ENCODE measurements at regions not wholly inside any gene's neighbourhood (a gene's known extent, or its start where the extent isn't known, plus 50 kb on each side); places are given as distances from the start of the nearest gene placed in this dataset.

DNA sequence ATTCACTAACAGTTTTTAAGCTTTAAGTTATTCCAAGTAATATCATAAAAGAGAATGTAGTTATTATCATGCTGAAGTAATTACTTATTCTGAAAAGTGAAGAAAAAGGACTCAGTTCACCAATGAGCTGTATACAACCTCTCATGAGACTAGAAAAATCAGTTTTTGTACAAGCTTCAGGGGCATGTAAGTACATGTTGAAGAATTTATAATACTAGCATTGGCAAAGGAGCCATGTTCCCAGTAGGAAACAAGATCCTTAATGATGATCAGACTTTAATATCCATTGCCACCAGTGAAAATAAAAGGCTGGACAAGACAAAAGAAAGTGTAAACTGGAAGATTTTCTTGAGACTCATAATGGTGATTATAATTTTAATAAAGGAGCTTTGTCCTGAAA, 532.8 kb downstream of the PLOD2 start:
- H3K79me2 ChIP-seq (ENCODE audit: control insufficient read depth, insufficient read depth, low read length): no peaks in the 10 kb centered on the region
- no peak overlapping the region for H3K27ac ChIP-seq (ENCODE audit: insufficient read depth, low read length)
- H3K4me2 ChIP-seq (ENCODE audit: extremely low read depth, insufficient read depth, low read length): no peak overlapping the region
- no peak overlapping the region for H2AFZ ChIP-seq (ENCODE audit: low read length)
- H4K20me1 ChIP-seq (ENCODE audit: control insufficient read depth, extremely low read depth, insufficient read depth, low read length): no peaks in the 10 kb centered on the region
- no peak overlapping the region for H3K9ac ChIP-seq (ENCODE audit: insufficient read depth, low read length)
- H3K36me3 ChIP-seq (ENCODE audit: control insufficient read depth, insufficient read depth, low read length): no peaks in the 10 kb centered on the region
- no peaks in the 10 kb centered on the region for H3K9me3 ChIP-seq (ENCODE audit: control insufficient read depth, insufficient read depth, low read depth, low read length)
- no peak for TF ChIP-seq EZH2 (IDR thresholded peaks at IDR 0.05; ENCODE audit: low read length, missing control alignments)
- no peaks in the 10 kb centered on the region for H3K27me3 ChIP-seq (ENCODE audit: control insufficient read depth, insufficient read depth, low read length)
- no peak overlapping the region for H3K4me3 ChIP-seq (replicated peaks in 1 of 4; ENCODE audit: control extremely low read depth in 1 of 4, insufficient read depth in 1 of 4, low read depth in 3 of 4, low read length in 4 of 4)
- no peaks in the 10 kb centered on the region for H3K4me1 ChIP-seq (ENCODE audit: control insufficient read depth, extremely low read depth, insufficient read depth, low read length)
- no peak for DNase-seq (ENCODE audit: low read depth in 2 of 2)

DNA sequence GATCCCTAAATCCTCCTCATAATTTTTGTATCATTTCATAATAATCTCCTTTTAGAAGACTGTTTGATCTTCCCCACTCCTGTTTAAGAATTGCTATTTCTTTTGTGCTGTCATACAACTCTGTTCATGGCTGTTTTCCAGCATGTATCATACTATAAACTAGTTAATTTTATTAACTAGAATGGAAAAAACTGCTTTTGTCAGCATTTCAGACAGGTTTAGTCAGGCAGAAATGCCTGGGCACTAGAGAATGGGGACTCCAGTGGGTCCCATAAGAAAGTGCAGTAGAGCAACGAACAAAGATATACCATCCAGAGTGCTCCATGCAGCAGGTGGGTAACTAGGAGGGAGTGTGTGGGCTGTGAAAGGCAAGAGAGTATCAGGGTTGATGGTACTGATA, 523.9 kb downstream of the PLOD2 start:
- H4K20me1 ChIP-seq (ENCODE audit: control insufficient read depth, extremely low read depth, insufficient read depth, low read length): no peaks in the 10 kb centered on the region
- no peaks in the 10 kb centered on the region for H3K79me2 ChIP-seq (ENCODE audit: control insufficient read depth, insufficient read depth, low read length)
- H3K36me3 ChIP-seq (ENCODE audit: control insufficient read depth, insufficient read depth, low read length): no peaks in the 10 kb centered on the region
- H3K27me3 ChIP-seq (ENCODE audit: control insufficient read depth, insufficient read depth, low read length): no peaks in the 10 kb centered on the region
- H2AFZ ChIP-seq (ENCODE audit: low read length): no peak overlapping the region
- no peak overlapping the region for H3K9ac ChIP-seq (ENCODE audit: insufficient read depth, low read length)
- H3K9me3 ChIP-seq (ENCODE audit: control insufficient read depth, insufficient read depth, low read depth, low read length): no peaks in the 10 kb centered on the region
- TF ChIP-seq, protein P1, sequence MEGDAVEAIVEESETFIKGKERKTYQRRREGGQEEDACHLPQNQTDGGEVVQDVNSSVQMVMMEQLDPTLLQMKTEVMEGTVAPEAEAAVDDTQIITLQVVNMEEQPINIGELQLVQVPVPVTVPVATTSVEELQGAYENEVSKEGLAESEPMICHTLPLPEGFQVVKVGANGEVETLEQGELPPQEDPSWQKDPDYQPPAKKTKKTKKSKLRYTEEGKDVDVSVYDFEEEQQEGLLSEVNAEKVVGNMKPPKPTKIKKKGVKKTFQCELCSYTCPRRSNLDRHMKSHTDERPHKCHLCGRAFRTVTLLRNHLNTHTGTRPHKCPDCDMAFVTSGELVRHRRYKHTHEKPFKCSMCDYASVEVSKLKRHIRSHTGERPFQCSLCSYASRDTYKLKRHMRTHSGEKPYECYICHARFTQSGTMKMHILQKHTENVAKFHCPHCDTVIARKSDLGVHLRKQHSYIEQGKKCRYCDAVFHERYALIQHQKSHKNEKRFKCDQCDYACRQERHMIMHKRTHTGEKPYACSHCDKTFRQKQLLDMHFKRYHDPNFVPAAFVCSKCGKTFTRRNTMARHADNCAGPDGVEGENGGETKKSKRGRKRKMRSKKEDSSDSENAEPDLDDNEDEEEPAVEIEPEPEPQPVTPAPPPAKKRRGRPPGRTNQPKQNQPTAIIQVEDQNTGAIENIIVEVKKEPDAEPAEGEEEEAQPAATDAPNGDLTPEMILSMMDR (conservative IDR thresholded peaks at IDR 0.05 in 1 of 2, IDR thresholded peaks at IDR 0.05 in 1 of 2; ENCODE audit: low read depth in 1 of 2, low read length in 2 of 2): no peak
- TF ChIP-seq EZH2 (IDR thresholded peaks at IDR 0.05; ENCODE audit: low read length, missing control alignments): no peak
- H3K4me1 ChIP-seq (ENCODE audit: control insufficient read depth, extremely low read depth, insufficient read depth, low read length): no peaks in the 10 kb centered on the region
- H3K27ac ChIP-seq (ENCODE audit: insufficient read depth, low read length): no peak overlapping the region
- no peak overlapping the region for H3K4me3 ChIP-seq (replicated peaks in 1 of 4; ENCODE audit: control extremely low read depth in 1 of 4, insufficient read depth in 1 of 4, low read depth in 3 of 4, low read length in 4 of 4)
- no peak overlapping the region for H3K4me2 ChIP-seq (ENCODE audit: extremely low read depth, insufficient read depth, low read length)
- DNase-seq (ENCODE audit: low read depth in 2 of 2): no peak

DNA sequence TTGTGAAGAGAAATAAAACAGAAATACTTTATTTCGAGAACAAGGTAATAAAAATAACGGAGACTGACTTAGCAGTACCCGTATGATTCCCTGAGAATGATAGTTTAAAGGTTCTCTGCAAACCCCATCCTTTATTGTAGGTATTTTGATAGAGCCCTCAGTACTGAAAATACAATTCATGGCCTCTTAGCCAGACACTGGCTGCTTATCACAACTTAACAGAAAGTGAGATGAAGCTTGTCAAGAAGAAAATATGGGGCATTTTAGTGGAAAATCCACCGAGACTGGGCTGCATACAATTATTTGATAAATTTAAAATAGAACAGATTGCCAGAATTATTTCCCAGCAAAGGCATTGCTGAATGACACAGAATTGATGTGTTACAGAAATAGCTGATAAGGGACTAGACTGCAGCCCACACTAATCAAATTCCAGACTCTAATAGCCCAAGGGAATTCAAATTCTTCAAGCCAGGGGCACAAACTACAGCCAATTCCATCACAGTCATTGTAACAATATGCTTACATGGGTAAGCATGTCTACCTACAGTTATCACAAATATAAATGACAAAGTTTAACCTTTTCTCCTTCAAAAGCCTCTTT, 521.9 kb downstream of the PLOD2 start:
- Histone ChIP-seq H3K36me3 (ENCODE audit: control insufficient read depth, insufficient read depth, low read length) (no peaks in the 10 kb centered on the region), H3K4me3 (replicated peaks in 1 of 4; ENCODE audit: control extremely low read depth in 1 of 4, insufficient read depth in 1 of 4, low read depth in 3 of 4, low read length in 4 of 4) (no peak overlapping the region), H2AFZ (ENCODE audit: low read length) (no peak overlapping the region), H3K4me2 (ENCODE audit: extremely low read depth, insufficient read depth, low read length) (no peak overlapping the region), H3K27ac (ENCODE audit: insufficient read depth, low read length) (no peak overlapping the region), H3K27me3 (ENCODE audit: control insufficient read depth, insufficient read depth, low read length) (no peaks in the 10 kb centered on the region), H4K20me1 (ENCODE audit: control insufficient read depth, extremely low read depth, insufficient read depth, low read length) (no peaks in the 10 kb centered on the region), H3K9ac (ENCODE audit: insufficient read depth, low read length) (no peak overlapping the region), H3K4me1 (ENCODE audit: control insufficient read depth, extremely low read depth, insufficient read depth, low read length) (no peaks in the 10 kb centered on the region), H3K9me3 (ENCODE audit: control insufficient read depth, insufficient read depth, low read depth, low read length) (no peaks in the 10 kb centered on the region), H3K79me2 (ENCODE audit: control insufficient read depth, insufficient read depth, low read length) (no peaks in the 10 kb centered on the region)
- no peak for TF ChIP-seq EZH2 (IDR thresholded peaks at IDR 0.05; ENCODE audit: low read length, missing control alignments)
- TF ChIP-seq, protein P1 (conservative IDR thresholded peaks at IDR 0.05 in 1 of 2, IDR thresholded peaks at IDR 0.05 in 1 of 2; ENCODE audit: low read depth in 1 of 2, low read length in 2 of 2): no peak
- DNase-seq (ENCODE audit: low read depth in 2 of 2): peak in 1 of 2 donors; percentile 6
